ENCODE measurements at regions not wholly inside any gene's neighbourhood (a gene's known extent, or its start where the extent isn't known, plus 50 kb on each side); places are given as distances from the start of the nearest gene placed in this dataset.

DNA sequence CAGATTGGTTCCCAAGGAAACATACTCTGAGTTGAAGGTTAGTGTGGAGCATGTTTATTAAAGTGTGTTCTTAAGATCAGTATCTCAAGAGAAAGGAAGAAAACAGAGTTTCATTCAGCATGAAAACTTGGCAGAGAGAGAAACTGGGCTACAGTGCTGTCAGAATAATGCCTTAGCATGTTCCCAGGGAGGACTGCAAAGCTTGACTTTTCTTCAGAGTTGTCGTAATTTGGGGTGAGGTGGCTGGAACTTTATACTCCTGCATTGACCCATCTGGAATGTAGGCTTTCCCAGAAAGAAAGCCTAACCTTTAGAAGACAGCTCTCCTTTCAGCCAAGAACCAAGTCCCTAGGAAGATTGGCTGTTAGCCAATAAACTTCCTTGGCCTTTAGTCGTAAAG, 190.8 kb upstream of the CNTN5 start:
- Histone ChIP-seq H3K9me2 (ENCODE audit: low read depth, low read length) (no peaks in the 10 kb centered on the region), H3K4me3 (ENCODE audit: low read depth, low read length, poor library complexity, severe bottlenecking) (no peak overlapping the region), H4K20me1 (ENCODE audit: insufficient read depth, low read length) (no peaks in the 10 kb centered on the region), H3K4me1 (ENCODE audit: insufficient read depth, low read length, severe bottlenecking) (no peaks in the 10 kb centered on the region), H3K27me3 (ENCODE audit: insufficient read depth, low read length) (no peaks in the 10 kb centered on the region), H3K9me3 (ENCODE audit: low read length) (no peaks in the 10 kb centered on the region), H3F3A (ENCODE audit: insufficient read depth, low read length) (no peaks in the 10 kb centered on the region), H3K4me2 (ENCODE audit: low read length) (no peak overlapping the region), H3K9ac (ENCODE audit: low read length) (no peak overlapping the region), H3K27ac (ENCODE audit: low read depth, low read length, poor library complexity, severe bottlenecking) (no peak overlapping the region), H3K36me3 (ENCODE audit: insufficient read depth, low read length) (no peaks in the 10 kb centered on the region), H3K79me2 (ENCODE audit: insufficient read depth, low read length) (no peaks in the 10 kb centered on the region), H2AFZ (ENCODE audit: low read length) (no peak overlapping the region)
- TF ChIP-seq EZH2 (IDR thresholded peaks at IDR 0.05; ENCODE audit: borderline replicate concordance, low read length) = no peak
- TF ChIP-seq, protein P1, sequence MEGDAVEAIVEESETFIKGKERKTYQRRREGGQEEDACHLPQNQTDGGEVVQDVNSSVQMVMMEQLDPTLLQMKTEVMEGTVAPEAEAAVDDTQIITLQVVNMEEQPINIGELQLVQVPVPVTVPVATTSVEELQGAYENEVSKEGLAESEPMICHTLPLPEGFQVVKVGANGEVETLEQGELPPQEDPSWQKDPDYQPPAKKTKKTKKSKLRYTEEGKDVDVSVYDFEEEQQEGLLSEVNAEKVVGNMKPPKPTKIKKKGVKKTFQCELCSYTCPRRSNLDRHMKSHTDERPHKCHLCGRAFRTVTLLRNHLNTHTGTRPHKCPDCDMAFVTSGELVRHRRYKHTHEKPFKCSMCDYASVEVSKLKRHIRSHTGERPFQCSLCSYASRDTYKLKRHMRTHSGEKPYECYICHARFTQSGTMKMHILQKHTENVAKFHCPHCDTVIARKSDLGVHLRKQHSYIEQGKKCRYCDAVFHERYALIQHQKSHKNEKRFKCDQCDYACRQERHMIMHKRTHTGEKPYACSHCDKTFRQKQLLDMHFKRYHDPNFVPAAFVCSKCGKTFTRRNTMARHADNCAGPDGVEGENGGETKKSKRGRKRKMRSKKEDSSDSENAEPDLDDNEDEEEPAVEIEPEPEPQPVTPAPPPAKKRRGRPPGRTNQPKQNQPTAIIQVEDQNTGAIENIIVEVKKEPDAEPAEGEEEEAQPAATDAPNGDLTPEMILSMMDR (IDR thresholded peaks at IDR 0.05; ENCODE audit: low read length) = no peak

DNA sequence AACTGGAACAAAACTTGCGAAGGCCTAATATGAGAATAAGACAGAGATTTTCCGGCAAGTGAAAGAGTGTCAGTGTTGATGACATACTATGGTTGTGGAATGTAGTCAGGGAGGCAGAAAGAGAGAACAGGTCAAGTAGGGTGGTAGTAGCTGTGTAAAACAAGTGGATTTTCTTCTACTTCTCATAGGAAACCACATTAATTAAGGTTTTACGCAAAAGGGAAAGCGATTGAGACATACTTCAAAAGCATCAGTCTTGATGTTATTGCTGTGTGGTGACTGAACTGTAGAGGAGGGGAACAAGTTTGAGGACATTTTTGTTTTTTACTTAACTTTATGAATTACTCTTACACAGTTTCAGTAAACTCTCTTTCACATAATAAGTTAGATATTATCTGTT, 186.0 kb upstream of the CNTN5 start:
- H3K9me3 ChIP-seq (ENCODE audit: low read length) = no peaks in the 10 kb centered on the region
- no peaks in the 10 kb centered on the region for H3K9me2 ChIP-seq (ENCODE audit: low read depth, low read length)
- no peak overlapping the region for H3K9ac ChIP-seq (ENCODE audit: low read length)
- H3K4me3 ChIP-seq (ENCODE audit: low read depth, low read length, poor library complexity, severe bottlenecking) = no peak overlapping the region
- no peaks in the 10 kb centered on the region for H3F3A ChIP-seq (ENCODE audit: insufficient read depth, low read length)
- H4K20me1 ChIP-seq (ENCODE audit: insufficient read depth, low read length) = no peaks in the 10 kb centered on the region
- H2AFZ ChIP-seq (ENCODE audit: low read length) = no peak overlapping the region
- no peaks in the 10 kb centered on the region for H3K79me2 ChIP-seq (ENCODE audit: insufficient read depth, low read length)
- no peaks in the 10 kb centered on the region for H3K4me1 ChIP-seq (ENCODE audit: insufficient read depth, low read length, severe bottlenecking)
- no peak overlapping the region for H3K4me2 ChIP-seq (ENCODE audit: low read length)
- no peaks in the 10 kb centered on the region for H3K27me3 ChIP-seq (ENCODE audit: insufficient read depth, low read length)
- no peaks in the 10 kb centered on the region for H3K36me3 ChIP-seq (ENCODE audit: insufficient read depth, low read length)
- no peak overlapping the region for H3K27ac ChIP-seq (ENCODE audit: low read depth, low read length, poor library complexity, severe bottlenecking)
- TF ChIP-seq, protein P1 (IDR thresholded peaks at IDR 0.05; ENCODE audit: low read length) = no peak
- no peak for TF ChIP-seq EZH2 (IDR thresholded peaks at IDR 0.05; ENCODE audit: borderline replicate concordance, low read length)

GRCh38 chr11:98835335-98835734, 185.4 kb upstream of the CNTN5 start:
- Histone ChIP-seq H3K36me3 (ENCODE audit: insufficient read depth, low read length) (no peaks in the 10 kb centered on the region), H3F3A (ENCODE audit: insufficient read depth, low read length) (no peaks in the 10 kb centered on the region), H3K4me2 (ENCODE audit: low read length) (no peak overlapping the region), H3K27me3 (ENCODE audit: insufficient read depth, low read length) (no peaks in the 10 kb centered on the region), H3K79me2 (ENCODE audit: insufficient read depth, low read length) (no peaks in the 10 kb centered on the region), H3K4me3 (ENCODE audit: low read depth, low read length, poor library complexity, severe bottlenecking) (no peak overlapping the region), H3K4me1 (ENCODE audit: insufficient read depth, low read length, severe bottlenecking) (no peaks in the 10 kb centered on the region), H3K9me2 (ENCODE audit: low read depth, low read length) (no peaks in the 10 kb centered on the region), H3K27ac (ENCODE audit: low read depth, low read length, poor library complexity, severe bottlenecking) (no peak overlapping the region), H3K9me3 (ENCODE audit: low read length) (no peaks in the 10 kb centered on the region), H3K9ac (ENCODE audit: low read length) (no peak overlapping the region), H2AFZ (ENCODE audit: low read length) (no peak overlapping the region), H4K20me1 (ENCODE audit: insufficient read depth, low read length) (no peaks in the 10 kb centered on the region)
- TF ChIP-seq, protein P1 (IDR thresholded peaks at IDR 0.05; ENCODE audit: low read length) = no peak
- no peak for TF ChIP-seq EZH2 (IDR thresholded peaks at IDR 0.05; ENCODE audit: borderline replicate concordance, low read length)
